ENCODE measurements at regions not wholly inside any gene's neighbourhood (a gene's known extent, or its start where the extent isn't known, plus 50 kb on each side); places are given as distances from the start of the nearest gene placed in this dataset.

- H3K27ac ChIP-seq (ENCODE audit: low read depth in 1 of 2, low read length in 1 of 2), result no peak overlapping the region
- no peak for DNase-seq (ENCODE audit: low read depth in 6 of 9, low spot score in 9 of 9)
- H3K4me1 ChIP-seq (ENCODE audit: control insufficient read depth in 2 of 2, insufficient read depth in 2 of 2, low read length in 2 of 2), result no peaks in the 10 kb centered on the region
- H3K4me3 ChIP-seq (ENCODE audit: low read length in 2 of 2), result no peak overlapping the region
- H3K36me3 ChIP-seq (ENCODE audit: control insufficient read depth in 2 of 2, insufficient read depth in 2 of 2, low read length in 1 of 2), result no peaks in the 10 kb centered on the region
- peaks cover 43 to 67% of the 10 kb centered on the region in 2 donors for H3K27me3 ChIP-seq (ENCODE audit: control insufficient read depth in 2 of 2, insufficient read depth in 1 of 2, low read length in 1 of 2)
- H3K9me3 ChIP-seq (ENCODE audit: control insufficient read depth in 2 of 2, insufficient read depth in 1 of 2, low read length in 1 of 2), result no peaks in the 10 kb centered on the region
- 55% methylated on average over 27 of the region's 27 CpGs for WGBS
These were observed 159.6 kb downstream of the TRIM27 start for GRCh38 chr6:28764014-28764723.

DNA sequence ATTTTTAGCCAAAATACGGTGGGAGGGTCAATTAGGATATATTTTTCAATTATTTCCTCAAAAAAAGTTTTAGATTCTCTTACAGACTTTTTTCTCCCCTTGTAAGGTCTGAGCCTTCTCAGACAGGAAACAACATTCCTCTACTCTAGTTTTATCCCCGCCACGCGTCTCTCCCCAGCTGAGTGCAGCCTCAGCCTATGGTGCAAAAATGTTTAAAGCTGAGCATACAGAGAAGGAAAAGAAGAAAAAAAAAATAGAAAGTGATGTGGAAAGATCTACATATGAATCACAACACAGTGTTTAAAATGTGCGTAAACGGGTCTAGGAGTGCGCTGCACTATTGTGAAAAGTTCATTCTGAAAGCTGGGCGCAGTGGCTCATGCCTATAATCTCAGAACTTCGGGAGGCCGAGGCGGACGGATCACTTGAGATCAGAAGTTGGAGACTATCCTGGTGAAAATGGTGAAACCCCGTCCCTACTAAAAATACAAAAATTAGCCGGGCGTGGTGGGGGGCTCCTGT lies 159.0 kb downstream of the TRIM27 start:
- 33% methylated on average over 15 of the region's 15 CpGs for WGBS
- Histone ChIP-seq H3K27ac (ENCODE audit: low read depth in 1 of 2, low read length in 1 of 2) (no peak overlapping the region), H3K4me3 (ENCODE audit: low read length in 2 of 2) (no peak overlapping the region), H3K36me3 (ENCODE audit: control insufficient read depth in 2 of 2, insufficient read depth in 2 of 2, low read length in 1 of 2) (no peaks in the 10 kb centered on the region), H3K4me1 (ENCODE audit: control insufficient read depth in 2 of 2, insufficient read depth in 2 of 2, low read length in 2 of 2) (no peaks in the 10 kb centered on the region), H3K27me3 (ENCODE audit: control insufficient read depth in 2 of 2, insufficient read depth in 1 of 2, low read length in 1 of 2) (peaks cover 49 to 73% of the 10 kb centered on the region in 2 donors), H3K9me3 (ENCODE audit: control insufficient read depth in 2 of 2, insufficient read depth in 1 of 2, low read length in 1 of 2) (no peaks in the 10 kb centered on the region)
- DNase-seq (ENCODE audit: low read depth in 6 of 9, low spot score in 9 of 9), result no peak

DNA sequence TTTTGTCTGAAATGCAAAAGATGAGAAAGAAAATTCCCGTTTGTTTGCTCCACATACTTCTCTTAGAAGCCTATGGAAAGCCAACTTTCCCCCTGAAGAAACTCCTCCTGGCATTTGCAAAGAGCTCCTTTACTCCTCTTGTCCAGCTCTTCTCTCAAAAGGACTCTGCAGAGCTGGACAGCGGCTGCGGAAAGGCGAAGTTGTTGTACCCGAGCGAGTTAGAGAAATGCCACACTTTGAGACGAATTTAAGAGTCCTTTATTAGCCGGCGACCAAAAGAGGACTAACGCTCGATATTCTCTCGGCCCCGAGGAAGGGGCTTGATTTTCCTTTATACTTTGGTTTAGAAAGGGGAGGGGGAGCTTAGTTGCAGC lies 157.8 kb downstream of the TRIM27 start:
- no peaks in the 10 kb centered on the region for H3K9me3 ChIP-seq (ENCODE audit: control insufficient read depth in 2 of 2, insufficient read depth in 1 of 2, low read length in 1 of 2)
- no peak for DNase-seq (ENCODE audit: low read depth in 6 of 9, low spot score in 9 of 9)
- no peaks in the 10 kb centered on the region for H3K4me1 ChIP-seq (ENCODE audit: control insufficient read depth in 2 of 2, insufficient read depth in 2 of 2, low read length in 2 of 2)
- H3K4me3 ChIP-seq (ENCODE audit: low read length in 2 of 2), result no peak overlapping the region
- H3K36me3 ChIP-seq (ENCODE audit: control insufficient read depth in 2 of 2, insufficient read depth in 2 of 2, low read length in 1 of 2), result no peaks in the 10 kb centered on the region
- peaks cover 60 to 85% of the 10 kb centered on the region in 2 donors for H3K27me3 ChIP-seq (ENCODE audit: control insufficient read depth in 2 of 2, insufficient read depth in 1 of 2, low read length in 1 of 2)
- H3K27ac ChIP-seq (ENCODE audit: low read depth in 1 of 2, low read length in 1 of 2), result no peak overlapping the region
- 3% methylated on average over 13 of the region's 13 CpGs for WGBS

- DNase-seq (ENCODE audit: low read depth in 6 of 9, low spot score in 9 of 9), result no peak
- H3K36me3 ChIP-seq (ENCODE audit: control insufficient read depth in 2 of 2, insufficient read depth in 2 of 2, low read length in 1 of 2), result no peaks in the 10 kb centered on the region
- peaks cover 65 to 89% of the 10 kb centered on the region in 2 donors for H3K27me3 ChIP-seq (ENCODE audit: control insufficient read depth in 2 of 2, insufficient read depth in 1 of 2, low read length in 1 of 2)
- 6% methylated on average over 5 of the region's 5 CpGs for WGBS
- no peaks in the 10 kb centered on the region for H3K4me1 ChIP-seq (ENCODE audit: control insufficient read depth in 2 of 2, insufficient read depth in 2 of 2, low read length in 2 of 2)
- no peaks in the 10 kb centered on the region for H3K9me3 ChIP-seq (ENCODE audit: control insufficient read depth in 2 of 2, insufficient read depth in 1 of 2, low read length in 1 of 2)
- no peak overlapping the region for H3K27ac ChIP-seq (ENCODE audit: low read depth in 1 of 2, low read length in 1 of 2)
- no peak overlapping the region for H3K4me3 ChIP-seq (ENCODE audit: low read length in 2 of 2)
These were observed 157.4 kb downstream of the TRIM27 start for GRCh38 chr6:28766426-28766825.

DNA sequence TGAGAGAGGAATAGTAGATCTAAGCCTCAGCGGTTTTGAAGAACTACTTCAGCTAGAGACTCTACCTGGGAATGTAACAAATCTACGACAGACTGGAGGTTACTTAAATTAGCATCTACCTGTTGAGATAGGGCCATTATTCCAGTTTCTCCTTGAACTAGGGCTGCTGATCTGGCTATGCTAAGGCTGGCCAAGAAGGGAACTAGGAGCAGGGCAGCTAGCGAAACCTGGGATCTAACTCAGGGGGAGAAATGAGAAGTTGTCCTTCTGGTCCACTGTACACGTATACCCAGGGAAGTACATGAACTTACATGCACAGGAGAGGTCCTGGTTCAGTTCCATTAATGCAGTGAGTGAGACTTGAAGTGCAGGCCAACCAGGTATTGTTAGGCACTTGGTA lies 156.7 kb downstream of the TRIM27 start:
- H3K4me3 ChIP-seq (ENCODE audit: low read length in 2 of 2), result no peak overlapping the region
- WGBS, result 31% methylated on average over 4 of the region's 4 CpGs
- no peak overlapping the region for H3K27ac ChIP-seq (ENCODE audit: low read depth in 1 of 2, low read length in 1 of 2)
- H3K4me1 ChIP-seq (ENCODE audit: control insufficient read depth in 2 of 2, insufficient read depth in 2 of 2, low read length in 2 of 2), result no peaks in the 10 kb centered on the region
- H3K27me3 ChIP-seq (ENCODE audit: control insufficient read depth in 2 of 2, insufficient read depth in 1 of 2, low read length in 1 of 2), result peaks cover 71 to 95% of the 10 kb centered on the region in 2 donors
- peaks cover 0 to 5% of the 10 kb centered on the region in 2 donors for H3K9me3 ChIP-seq (ENCODE audit: control insufficient read depth in 2 of 2, insufficient read depth in 1 of 2, low read length in 1 of 2)
- no peaks in the 10 kb centered on the region for H3K36me3 ChIP-seq (ENCODE audit: control insufficient read depth in 2 of 2, insufficient read depth in 2 of 2, low read length in 1 of 2)
- DNase-seq (ENCODE audit: low read depth in 6 of 9, low spot score in 9 of 9), result no peak

DNA sequence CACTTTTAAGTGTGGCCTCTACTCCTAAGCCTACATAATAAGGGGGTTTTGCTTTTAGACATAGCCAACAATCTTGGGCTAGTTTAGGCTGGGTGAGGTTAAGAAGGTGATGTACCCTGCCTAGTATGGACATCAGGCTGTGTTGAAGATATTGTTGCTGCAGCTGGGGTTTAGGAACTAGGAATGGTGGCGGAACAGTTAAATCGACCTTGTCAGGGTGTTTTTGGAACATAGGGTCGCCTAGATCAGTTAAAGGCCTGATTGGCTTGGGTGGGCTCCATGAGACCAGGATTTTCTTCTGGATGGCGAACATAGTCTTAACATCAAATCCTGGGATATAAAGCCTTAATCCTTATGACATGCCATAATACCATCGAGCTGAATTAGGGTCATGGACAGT lies 156.1 kb downstream of the TRIM27 start:
- 48% methylated on average over 5 of the region's 5 CpGs for WGBS
- peaks cover 76 to 98% of the 10 kb centered on the region in 2 donors for H3K27me3 ChIP-seq (ENCODE audit: control insufficient read depth in 2 of 2, insufficient read depth in 1 of 2, low read length in 1 of 2)
- no peaks in the 10 kb centered on the region for H3K4me1 ChIP-seq (ENCODE audit: control insufficient read depth in 2 of 2, insufficient read depth in 2 of 2, low read length in 2 of 2)
- DNase-seq (ENCODE audit: low read depth in 6 of 9, low spot score in 9 of 9), result no peak
- H3K4me3 ChIP-seq (ENCODE audit: low read length in 2 of 2), result no peak overlapping the region
- H3K36me3 ChIP-seq (ENCODE audit: control insufficient read depth in 2 of 2, insufficient read depth in 2 of 2, low read length in 1 of 2), result no peaks in the 10 kb centered on the region
- H3K27ac ChIP-seq (ENCODE audit: low read depth in 1 of 2, low read length in 1 of 2), result no peak overlapping the region
- H3K9me3 ChIP-seq (ENCODE audit: control insufficient read depth in 2 of 2, insufficient read depth in 1 of 2, low read length in 1 of 2), result peaks cover 0 to 6% of the 10 kb centered on the region in 2 donors

DNA sequence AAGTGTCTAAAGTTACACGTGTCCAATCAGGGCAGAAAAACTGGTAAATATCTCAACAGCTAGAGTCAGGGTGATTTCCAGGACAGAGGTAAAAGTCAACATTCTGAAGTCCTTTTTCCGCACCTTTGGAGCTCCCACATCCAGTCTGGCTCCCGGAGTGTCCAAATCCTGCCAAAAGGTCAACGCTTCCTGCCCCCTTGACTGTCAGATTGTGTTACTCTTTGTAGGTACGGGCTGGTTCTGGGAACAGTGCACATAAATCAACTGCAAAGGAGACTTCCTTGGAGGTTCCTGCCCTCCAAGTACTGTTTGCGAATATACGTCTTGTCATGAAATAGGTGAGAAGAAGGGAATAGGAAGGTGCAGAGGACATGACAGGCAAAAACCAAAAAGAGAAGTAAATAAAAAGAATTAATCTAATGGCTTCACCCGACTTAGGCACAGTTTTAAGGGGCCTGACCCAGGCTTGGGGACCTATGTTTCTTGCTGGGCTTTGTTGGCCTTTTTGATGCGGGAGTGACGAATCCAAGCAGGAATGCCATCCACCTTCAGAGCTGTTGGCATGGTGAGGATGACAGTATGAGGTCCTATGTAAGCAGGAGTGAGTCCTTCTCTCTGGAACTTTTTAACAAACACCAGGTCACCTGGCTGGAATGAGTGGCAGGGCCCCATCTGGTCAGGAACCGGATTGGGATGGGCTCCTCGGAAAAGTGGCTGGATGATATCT lies 155.4 kb downstream of the TRIM27 start:
- peaks cover 78 to 100% of the 10 kb centered on the region in 2 donors for H3K27me3 ChIP-seq (ENCODE audit: control insufficient read depth in 2 of 2, insufficient read depth in 1 of 2, low read length in 1 of 2)
- no peaks in the 10 kb centered on the region for H3K4me1 ChIP-seq (ENCODE audit: control insufficient read depth in 2 of 2, insufficient read depth in 2 of 2, low read length in 2 of 2)
- no peak overlapping the region for H3K27ac ChIP-seq (ENCODE audit: low read depth in 1 of 2, low read length in 1 of 2)
- H3K4me3 ChIP-seq (ENCODE audit: low read length in 2 of 2), result no peak overlapping the region
- no peaks in the 10 kb centered on the region for H3K36me3 ChIP-seq (ENCODE audit: control insufficient read depth in 2 of 2, insufficient read depth in 2 of 2, low read length in 1 of 2)
- 41% methylated on average over 12 of the region's 12 CpGs for WGBS
- no peak for DNase-seq (ENCODE audit: low read depth in 6 of 9, low spot score in 9 of 9)
- H3K9me3 ChIP-seq (ENCODE audit: control insufficient read depth in 2 of 2, insufficient read depth in 1 of 2, low read length in 1 of 2), result peaks cover 0 to 6% of the 10 kb centered on the region in 2 donors

DNA sequence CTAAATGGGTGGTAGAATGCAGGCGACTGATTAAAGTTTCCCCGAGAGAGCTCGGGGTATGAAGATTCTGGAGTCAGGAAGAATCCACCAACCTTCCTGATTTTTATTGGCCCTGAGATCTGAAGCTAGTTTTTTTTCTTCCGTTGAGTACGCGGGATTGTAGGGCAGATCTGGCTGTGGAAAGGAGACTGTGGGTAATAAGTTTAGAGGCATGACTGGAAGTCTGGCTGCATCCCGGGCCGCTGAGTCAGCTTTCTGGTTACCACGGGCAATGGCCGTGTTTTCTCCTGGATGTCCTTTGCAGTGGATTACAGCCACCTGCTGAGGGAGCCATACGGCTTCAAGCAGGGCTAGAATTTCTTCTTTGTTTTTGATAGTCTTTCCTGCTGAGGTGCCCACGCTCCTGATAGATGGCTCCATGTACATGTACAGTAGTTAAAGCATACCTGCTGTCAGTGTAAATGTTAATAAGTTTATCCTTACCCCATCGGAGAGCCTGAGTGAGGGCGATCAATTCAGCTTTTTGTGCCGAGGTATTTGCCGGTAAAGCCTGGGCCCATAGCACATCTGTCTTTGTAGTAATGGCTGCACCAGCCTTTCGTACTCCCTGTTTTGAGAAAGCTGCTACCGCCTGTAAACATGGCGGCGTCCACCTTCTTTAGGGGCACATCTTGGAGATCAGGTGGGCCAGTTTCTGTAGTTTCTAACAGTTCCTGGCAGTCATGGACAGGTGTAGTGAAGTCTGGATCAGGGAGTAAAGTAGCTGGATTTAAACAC lies 154.0 kb downstream of the TRIM27 start:
- Histone ChIP-seq H3K27me3 (ENCODE audit: control insufficient read depth in 2 of 2, insufficient read depth in 1 of 2, low read length in 1 of 2) (peaks cover 79 to 100% of the 10 kb centered on the region in 2 donors), H3K36me3 (ENCODE audit: control insufficient read depth in 2 of 2, insufficient read depth in 2 of 2, low read length in 1 of 2) (no peaks in the 10 kb centered on the region), H3K4me3 (ENCODE audit: low read length in 2 of 2) (no peak overlapping the region), H3K9me3 (ENCODE audit: control insufficient read depth in 2 of 2, insufficient read depth in 1 of 2, low read length in 1 of 2) (peaks cover 0 to 6% of the 10 kb centered on the region in 2 donors), H3K27ac (ENCODE audit: low read depth in 1 of 2, low read length in 1 of 2) (no peak overlapping the region), H3K4me1 (ENCODE audit: control insufficient read depth in 2 of 2, insufficient read depth in 2 of 2, low read length in 2 of 2) (no peaks in the 10 kb centered on the region)
- 25% methylated on average over 20 of the region's 20 CpGs for WGBS
- no peak for DNase-seq (ENCODE audit: low read depth in 6 of 9, low spot score in 9 of 9)

DNA sequence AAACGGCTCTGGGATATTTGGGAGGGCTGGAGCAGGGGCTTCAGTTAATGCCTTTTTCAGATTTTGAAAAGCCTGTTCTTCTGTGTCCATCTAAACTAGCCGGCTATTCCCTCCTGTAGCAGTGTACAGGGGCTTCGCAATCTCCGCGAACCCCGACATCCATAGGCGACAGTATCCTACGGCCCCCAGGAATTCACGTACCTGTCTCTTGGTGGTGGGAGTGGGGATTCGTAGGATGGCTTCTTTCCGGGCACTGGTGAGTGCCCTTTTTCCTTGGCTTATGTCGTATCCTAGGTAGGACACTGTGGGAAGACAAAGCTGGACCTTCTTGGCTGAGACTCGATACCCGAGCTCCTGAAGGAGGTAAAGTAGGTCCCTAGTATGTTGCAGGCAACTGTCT lies 153.1 kb downstream of the TRIM27 start:
- H3K4me3 ChIP-seq (ENCODE audit: low read length in 2 of 2), result no peak overlapping the region
- H3K27me3 ChIP-seq (ENCODE audit: control insufficient read depth in 2 of 2, insufficient read depth in 1 of 2, low read length in 1 of 2), result peaks cover 80 to 100% of the 10 kb centered on the region in 2 donors
- 54% methylated on average over 14 of the region's 14 CpGs for WGBS
- DNase-seq (ENCODE audit: low read depth in 6 of 9, low spot score in 9 of 9), result no peak
- no peaks in the 10 kb centered on the region for H3K36me3 ChIP-seq (ENCODE audit: control insufficient read depth in 2 of 2, insufficient read depth in 2 of 2, low read length in 1 of 2)
- no peak overlapping the region for H3K27ac ChIP-seq (ENCODE audit: low read depth in 1 of 2, low read length in 1 of 2)
- peaks cover 0 to 8% of the 10 kb centered on the region in 2 donors for H3K9me3 ChIP-seq (ENCODE audit: control insufficient read depth in 2 of 2, insufficient read depth in 1 of 2, low read length in 1 of 2)
- no peaks in the 10 kb centered on the region for H3K4me1 ChIP-seq (ENCODE audit: control insufficient read depth in 2 of 2, insufficient read depth in 2 of 2, low read length in 2 of 2)

Data from thymus (tissue), 11 donors.